ENCODE measurements at regions not wholly inside any gene's neighbourhood (a gene's known extent, or its start where the extent isn't known, plus 50 kb on each side); places are given as distances from the start of the nearest gene placed in this dataset.

DNA sequence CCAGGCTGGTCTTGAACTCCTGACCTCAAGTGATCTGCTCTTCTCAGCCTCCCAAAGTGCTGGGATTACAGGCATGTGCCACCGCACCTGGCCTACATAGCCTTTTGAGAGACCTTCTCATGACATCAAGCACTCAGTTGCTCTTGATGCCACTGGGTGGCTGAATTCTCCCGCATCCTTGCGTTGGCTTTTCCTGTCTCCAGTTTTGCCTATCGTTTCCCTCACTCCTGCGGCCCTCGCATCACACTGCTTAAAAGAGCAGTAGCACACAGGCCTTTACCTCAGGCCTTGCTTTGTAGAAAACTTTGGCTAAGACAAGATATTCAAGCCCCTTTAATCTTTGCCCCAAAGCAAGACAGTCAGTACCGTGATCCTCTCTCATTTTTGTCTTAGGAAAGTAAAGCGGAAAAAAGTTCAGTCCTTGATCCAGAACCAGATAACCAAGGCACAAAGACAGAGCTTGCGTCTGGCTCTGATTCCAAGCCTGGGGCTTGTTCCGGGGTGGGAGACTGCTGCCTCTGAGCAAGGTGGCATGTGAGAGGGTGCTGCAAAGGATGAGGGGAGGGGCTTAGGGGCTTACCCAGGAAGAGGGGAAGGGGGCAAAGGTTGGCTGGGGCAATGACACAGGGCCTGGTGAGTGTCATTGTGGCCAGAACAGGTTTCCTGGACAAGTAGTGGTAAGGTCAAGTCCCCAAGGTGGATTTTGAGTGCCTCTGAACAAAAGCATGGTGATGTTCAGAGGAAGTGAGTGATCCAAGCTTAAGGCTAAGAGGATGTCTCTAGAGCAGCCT is 175.0 kb upstream of the TLE3 start:
- DNase-seq, result no peak
- H3K9me3 Mint-ChIP-seq, result no peaks in the 10 kb centered on the region
- no peak for ATAC-seq
- WGBS (ENCODE audit: insufficient coverage), result 97% methylated on average over 10 of the region's 10 CpGs
- H3K4me3 ChIP-seq (ENCODE audit: low read length), result no peak overlapping the region
- H3K27me3 Mint-ChIP-seq (ENCODE audit: low read depth in 2 of 2), result peaks cover 49 to 64% of the 10 kb centered on the region in 2 donors
- H3K4me1 Mint-ChIP-seq, result peaks cover 11 to 18% of the 10 kb centered on the region in 2 donors
- no peaks in the 10 kb centered on the region for H3K36me3 Mint-ChIP-seq
- intact Hi-C loops (cut with micrococcal nuclease), result no loop called here
- TF ChIP-seq, protein P1, sequence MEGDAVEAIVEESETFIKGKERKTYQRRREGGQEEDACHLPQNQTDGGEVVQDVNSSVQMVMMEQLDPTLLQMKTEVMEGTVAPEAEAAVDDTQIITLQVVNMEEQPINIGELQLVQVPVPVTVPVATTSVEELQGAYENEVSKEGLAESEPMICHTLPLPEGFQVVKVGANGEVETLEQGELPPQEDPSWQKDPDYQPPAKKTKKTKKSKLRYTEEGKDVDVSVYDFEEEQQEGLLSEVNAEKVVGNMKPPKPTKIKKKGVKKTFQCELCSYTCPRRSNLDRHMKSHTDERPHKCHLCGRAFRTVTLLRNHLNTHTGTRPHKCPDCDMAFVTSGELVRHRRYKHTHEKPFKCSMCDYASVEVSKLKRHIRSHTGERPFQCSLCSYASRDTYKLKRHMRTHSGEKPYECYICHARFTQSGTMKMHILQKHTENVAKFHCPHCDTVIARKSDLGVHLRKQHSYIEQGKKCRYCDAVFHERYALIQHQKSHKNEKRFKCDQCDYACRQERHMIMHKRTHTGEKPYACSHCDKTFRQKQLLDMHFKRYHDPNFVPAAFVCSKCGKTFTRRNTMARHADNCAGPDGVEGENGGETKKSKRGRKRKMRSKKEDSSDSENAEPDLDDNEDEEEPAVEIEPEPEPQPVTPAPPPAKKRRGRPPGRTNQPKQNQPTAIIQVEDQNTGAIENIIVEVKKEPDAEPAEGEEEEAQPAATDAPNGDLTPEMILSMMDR (IDR thresholded peaks at IDR 0.05), result no peak
- H3K4me3 Mint-ChIP-seq, result no peak overlapping the region
- no peak overlapping the region for H3K27ac Mint-ChIP-seq
- H3K9me3 ChIP-seq (ENCODE audit: control insufficient read depth, insufficient read depth, low read length), result no peaks in the 10 kb centered on the region
- no peak overlapping the region for H3K27ac ChIP-seq (ENCODE audit: low read length)
- peaks cover 23% of the 10 kb centered on the region for H3K27me3 ChIP-seq (ENCODE audit: control insufficient read depth, insufficient read depth, low read length)
- peaks cover 29% of the 10 kb centered on the region for H3K4me1 ChIP-seq (ENCODE audit: control insufficient read depth, insufficient read depth, low read length)
- no peaks in the 10 kb centered on the region for H3K36me3 ChIP-seq (ENCODE audit: control insufficient read depth, insufficient read depth, low read length)

DNA sequence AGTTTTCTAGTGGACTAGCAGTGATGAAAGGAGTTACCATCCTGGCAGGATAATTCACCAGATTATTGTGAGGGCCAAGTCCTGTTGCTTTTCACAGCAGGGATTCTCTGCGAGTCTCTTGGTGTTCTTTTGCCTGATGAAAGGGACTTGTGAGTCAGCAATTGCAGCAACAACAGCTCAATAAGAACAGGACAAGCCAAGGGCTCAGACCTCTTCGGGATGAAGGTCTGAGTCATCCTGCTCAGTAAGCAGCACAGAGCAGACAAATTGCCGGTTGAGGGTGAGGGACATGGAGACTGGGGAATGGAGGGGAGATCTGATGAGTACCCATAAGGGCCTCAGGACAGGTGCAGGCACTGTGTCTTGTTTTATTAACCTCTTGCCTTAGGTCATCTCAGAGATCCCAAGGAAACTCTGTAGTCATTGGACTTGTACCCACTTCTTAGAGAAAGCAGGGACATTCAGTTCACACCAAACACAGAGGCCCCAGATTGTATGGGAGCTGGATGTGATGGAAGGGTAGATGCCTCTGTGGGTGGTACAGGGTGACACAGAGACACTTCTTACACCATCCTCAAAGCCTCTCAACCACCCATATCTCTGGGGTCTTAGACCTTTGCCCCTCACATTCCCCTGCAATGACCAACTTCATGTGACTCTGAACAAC is 173.8 kb upstream of the TLE3 start:
- Histone ChIP-seq H3K27ac (ENCODE audit: low read length) (no peak overlapping the region), H3K9me3 (ENCODE audit: control insufficient read depth, insufficient read depth, low read length) (no peaks in the 10 kb centered on the region), H3K27me3 (ENCODE audit: control insufficient read depth, insufficient read depth, low read length) (peaks cover 23% of the 10 kb centered on the region), H3K36me3 (ENCODE audit: control insufficient read depth, insufficient read depth, low read length) (no peaks in the 10 kb centered on the region), H3K4me1 (ENCODE audit: control insufficient read depth, insufficient read depth, low read length) (peaks cover 41% of the 10 kb centered on the region), H3K4me3 (ENCODE audit: low read length) (no peak overlapping the region)
- no peaks in the 10 kb centered on the region for H3K9me3 Mint-ChIP-seq
- H3K4me1 Mint-ChIP-seq, result peaks cover 23 to 30% of the 10 kb centered on the region in 2 donors
- ATAC-seq (no peak), DNase-seq (no peak)
- intact Hi-C loops (cut with micrococcal nuclease), result no loop called here
- 64% methylated on average over 3 of the region's 3 CpGs for WGBS (ENCODE audit: insufficient coverage)
- H3K27me3 Mint-ChIP-seq (ENCODE audit: low read depth in 2 of 2), result peaks cover 39 to 59% of the 10 kb centered on the region in 2 donors
- H3K4me3 Mint-ChIP-seq, result no peak overlapping the region
- no peaks in the 10 kb centered on the region for H3K36me3 Mint-ChIP-seq
- TF ChIP-seq, protein P1 (IDR thresholded peaks at IDR 0.05), result no peak
- no peak overlapping the region for H3K27ac Mint-ChIP-seq

DNA sequence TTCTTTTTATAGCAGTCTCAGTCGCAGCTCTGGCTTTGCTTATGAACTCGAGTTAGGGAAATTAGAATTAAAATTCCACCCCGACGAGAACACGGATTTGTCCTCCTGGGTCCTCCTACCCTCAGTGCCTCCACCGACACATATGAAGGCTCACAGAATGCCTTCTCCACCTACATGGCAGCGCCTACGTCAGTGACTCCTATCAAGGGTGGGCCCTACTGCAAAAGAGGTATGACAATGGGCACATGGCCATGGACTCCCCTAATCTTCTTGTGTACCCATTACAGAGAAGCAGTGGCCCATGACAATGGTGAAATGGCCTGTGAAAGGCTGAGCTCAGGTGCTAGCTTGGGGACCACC is 173.0 kb upstream of the TLE3 start:
- no peak overlapping the region for H3K27ac Mint-ChIP-seq
- Histone ChIP-seq H3K9me3 (ENCODE audit: control insufficient read depth, insufficient read depth, low read length) (no peaks in the 10 kb centered on the region), H3K4me3 (ENCODE audit: low read length) (no peak overlapping the region), H3K36me3 (ENCODE audit: control insufficient read depth, insufficient read depth, low read length) (no peaks in the 10 kb centered on the region), H3K27ac (ENCODE audit: low read length) (no peak overlapping the region), H3K4me1 (ENCODE audit: control insufficient read depth, insufficient read depth, low read length) (peaks cover 49% of the 10 kb centered on the region), H3K27me3 (ENCODE audit: control insufficient read depth, insufficient read depth, low read length) (peaks cover 23% of the 10 kb centered on the region)
- H3K4me1 Mint-ChIP-seq, result peaks cover 31 to 38% of the 10 kb centered on the region in 2 donors
- H3K4me3 Mint-ChIP-seq, result no peak overlapping the region
- peaks cover 37 to 51% of the 10 kb centered on the region in 2 donors for H3K27me3 Mint-ChIP-seq (ENCODE audit: low read depth in 2 of 2)
- ATAC-seq, result no peak
- H3K36me3 Mint-ChIP-seq, result no peaks in the 10 kb centered on the region
- intact Hi-C loops (cut with micrococcal nuclease), result no loop called here
- TF ChIP-seq, protein P1 (IDR thresholded peaks at IDR 0.05), result no peak
- H3K9me3 Mint-ChIP-seq, result no peaks in the 10 kb centered on the region
- WGBS (ENCODE audit: insufficient coverage), result 76% methylated on average over 8 of the region's 8 CpGs
- no peak for DNase-seq
